ENCODE measurements at regions not wholly inside any gene's neighbourhood (a gene's known extent, or its start where the extent isn't known, plus 50 kb on each side); places are given as distances from the start of the nearest gene placed in this dataset.

DNA sequence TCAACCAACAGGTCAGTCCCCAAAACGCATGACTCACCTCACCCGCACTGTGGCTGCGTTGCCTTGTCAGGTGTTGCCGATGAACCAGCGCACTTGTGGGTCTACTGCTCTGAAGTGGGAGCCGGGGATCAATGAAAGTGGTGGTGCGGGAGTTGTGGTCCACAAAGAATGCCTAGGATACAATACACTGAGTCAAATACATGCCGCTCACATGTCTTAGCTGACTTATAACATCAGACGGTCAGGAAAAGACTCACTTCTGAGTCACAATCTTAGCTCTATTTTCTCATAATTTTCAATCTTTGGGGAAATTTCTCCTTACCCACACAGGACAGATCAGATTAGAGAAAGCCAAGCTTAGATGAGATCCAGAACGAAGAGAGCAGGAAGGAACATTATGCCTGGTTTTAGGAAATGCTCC, 107.1 kb upstream of the STK17B start:
- TF ChIP-seq CTCF (IDR thresholded peaks at IDR 0.05) (no peak), POLR2A (IDR thresholded peaks at IDR 0.05) (no peak)

Data from thyroid gland (tissue), 4 donors.